Activated naive CD8-positive, alpha-beta T cell treated with anti-CD3 and anti-CD28 coated beads, Interleukin-2, amount 10 ng/mL, durations not matched to agents 7 days and 5 days (primary cell): ENCODE measurements at regions not wholly inside any gene's neighbourhood (a gene's known extent, or its start where the extent isn't known, plus 50 kb on each side); places are given as distances from the start of the nearest gene placed in this dataset.
"Not testable (repeated sequence)": the region's sequence is repeated elsewhere in the genome, so short reads cannot be mapped to it uniquely, and the experiment has no call there.

Experiments
- ATAC-seq: fragments of 150-1000 bp; cut with Tn5 transposase; one replicate; pipeline ENCODE4 v1.10.0; 2021; ENCODE audit warnings: low read depth, moderate library complexity
- POLR2A ChIA-PET: fragments of 350-600 bp; sonication (Branson Sonifier 250); formaldehyde crosslinking; loops from one replicate; lab custom pipeline; 2021; ENCODE audit warnings: antibody characterized with exemption; lab: Charles Lee
- DNase-seq: peaks from one replicate; pipeline ENCODE4 v3.0.0; 2021
- H3K27ac Mint-ChIP-seq: one replicate; pipeline ENCODE4 v1.8.0; 2022; ENCODE audit warnings: mild to moderate bottlenecking, mixed read lengths
- H3K27me3 Mint-ChIP-seq: one replicate; pipeline ENCODE4 v1.8.0; 2022; ENCODE audit warnings: mild to moderate bottlenecking, moderate library complexity, mixed read lengths
- H3K36me3 Mint-ChIP-seq: one replicate; pipeline ENCODE4 v1.8.0; 2021; ENCODE audit warnings: mild to moderate bottlenecking, mixed read lengths
- H3K4me1 Mint-ChIP-seq: one replicate; pipeline ENCODE4 v1.8.0; 2021; ENCODE audit warnings: mixed read lengths
- H3K4me3 Mint-ChIP-seq: one replicate; pipeline ENCODE4 v1.8.0; 2022; ENCODE audit warnings: mild to moderate bottlenecking, moderate library complexity, mixed read lengths
- H3K9me3 Mint-ChIP-seq: one replicate; pipeline ENCODE4 v1.8.0; 2021; ENCODE audit warnings: mixed read lengths

DNA sequence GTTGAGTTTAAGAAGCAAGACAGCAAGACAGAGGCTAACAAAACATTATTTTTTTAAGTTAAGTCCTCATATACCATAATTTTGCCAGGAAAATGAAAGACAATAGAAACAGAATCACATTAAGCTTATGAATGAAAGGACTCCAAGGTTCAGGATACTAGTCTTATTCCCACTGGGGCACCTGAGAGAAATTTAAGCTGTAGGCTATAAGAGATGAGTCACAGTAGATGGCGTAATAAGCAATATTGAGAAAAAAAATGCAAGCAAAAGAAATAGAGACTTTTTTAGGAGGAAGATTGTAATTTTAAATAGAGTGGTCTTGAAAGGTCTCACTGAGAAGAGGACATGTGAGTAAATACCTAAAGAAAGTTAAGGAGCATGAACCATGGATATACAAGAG is 57.1 kb upstream of the KIF2B start:
- Mint-ChIP-seq H3K27me3 (no peaks in the 10 kb centered on the region), H3K4me1 (no peaks in the 10 kb centered on the region), H3K27ac (no peak overlapping the region), H3K36me3 (no peaks in the 10 kb centered on the region), H3K9me3 (peaks cover 5% of the 10 kb centered on the region), H3K4me3 (no peak overlapping the region)
- ATAC-seq (no peak), DNase-seq (no peak)
- POLR2A ChIA-PET: no interaction called here

DNA sequence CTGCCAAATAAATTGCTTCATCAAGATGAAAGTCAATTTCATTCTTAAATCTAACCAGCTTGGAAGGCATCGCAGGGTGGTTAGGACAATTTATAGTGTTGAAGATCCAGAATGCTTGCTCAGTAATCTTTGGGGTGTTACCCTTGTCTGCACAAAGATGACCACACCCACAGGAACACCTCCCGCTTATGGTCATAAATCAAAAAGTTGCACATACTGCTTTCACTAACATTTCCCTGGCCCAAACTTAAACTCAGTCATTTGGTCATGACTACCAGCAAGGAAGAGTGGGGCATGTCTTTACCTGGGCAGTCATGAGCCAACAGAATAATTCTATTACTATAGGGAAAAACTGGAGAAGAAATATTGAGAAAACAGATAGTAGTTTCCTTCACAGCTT is 57.6 kb upstream of the KIF2B start:
- DNase-seq: no peak
- POLR2A ChIA-PET: no interaction called here
- Mint-ChIP-seq H3K4me3 (no peak overlapping the region), H3K27ac (no peak overlapping the region), H3K27me3 (no peaks in the 10 kb centered on the region), H3K4me1 (no peaks in the 10 kb centered on the region), H3K9me3 (peaks cover 5% of the 10 kb centered on the region), H3K36me3 (no peaks in the 10 kb centered on the region)
- ATAC-seq: no peak

- Mint-ChIP-seq H3K4me3 (no peak overlapping the region), H3K27ac (no peak overlapping the region), H3K27me3 (no peaks in the 10 kb centered on the region), H3K4me1 (no peaks in the 10 kb centered on the region), H3K9me3 (no peaks in the 10 kb centered on the region), H3K36me3 (no peaks in the 10 kb centered on the region)
- POLR2A ChIA-PET: no interaction called here
- ATAC-seq (no peak), DNase-seq (no peak)
Observed at GRCh38 chr17:53757559-53757958, 65.2 kb upstream of the KIF2B start.

DNA sequence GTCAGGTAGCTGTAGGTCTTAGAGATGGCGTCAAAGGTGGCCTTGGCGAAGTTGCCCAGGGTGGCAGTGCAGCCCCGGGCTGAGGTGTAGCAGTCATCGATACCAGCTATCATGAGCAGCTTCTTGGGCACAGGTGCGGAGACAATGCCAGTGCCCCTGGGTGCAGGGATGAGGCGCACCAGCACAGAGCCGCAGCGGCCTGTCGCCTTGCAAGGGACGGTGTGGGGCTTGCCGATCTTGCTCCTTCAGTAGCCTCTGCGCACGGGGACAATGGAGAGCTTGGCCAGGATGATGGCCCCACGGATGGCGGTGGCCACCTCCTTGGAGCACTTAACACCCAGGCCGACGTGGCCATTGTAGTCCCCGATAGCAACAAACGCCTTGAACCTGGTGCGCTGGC is 65.6 kb upstream of the KIF2B start:
- H3K9me3 Mint-ChIP-seq, H3K27ac Mint-ChIP-seq, H3K36me3 Mint-ChIP-seq, ATAC-seq, H3K4me1 Mint-ChIP-seq, POLR2A ChIA-PET, DNase-seq, H3K27me3 Mint-ChIP-seq, H3K4me3 Mint-ChIP-seq: not testable (repeated sequence)

DNA sequence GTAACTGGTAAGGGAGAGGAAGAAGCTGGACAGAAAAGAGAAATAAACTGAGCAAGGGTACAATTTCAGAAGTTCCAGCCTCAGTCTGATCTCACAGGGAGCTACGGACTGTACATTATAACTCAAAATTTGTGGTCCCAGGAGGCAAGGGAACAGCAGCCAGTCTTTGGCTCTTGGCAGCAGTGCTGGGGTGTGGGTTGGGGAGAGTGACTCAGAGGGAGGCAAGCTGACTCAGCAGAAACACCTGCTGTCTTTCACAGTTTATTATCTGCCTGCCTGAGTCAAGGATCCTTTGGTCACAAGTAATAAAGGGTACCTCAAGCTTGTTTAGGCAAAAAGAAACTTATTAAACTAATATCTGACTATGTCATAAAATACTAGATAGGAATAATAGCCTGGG is 73.5 kb upstream of the KIF2B start:
- Mint-ChIP-seq H3K4me3 (no peak overlapping the region), H3K27ac (no peak overlapping the region), H3K9me3 (no peaks in the 10 kb centered on the region), H3K36me3 (no peaks in the 10 kb centered on the region), H3K27me3 (no peaks in the 10 kb centered on the region), H3K4me1 (no peaks in the 10 kb centered on the region)
- POLR2A ChIA-PET: no interaction called here
- ATAC-seq (no peak), DNase-seq (no peak)

DNA sequence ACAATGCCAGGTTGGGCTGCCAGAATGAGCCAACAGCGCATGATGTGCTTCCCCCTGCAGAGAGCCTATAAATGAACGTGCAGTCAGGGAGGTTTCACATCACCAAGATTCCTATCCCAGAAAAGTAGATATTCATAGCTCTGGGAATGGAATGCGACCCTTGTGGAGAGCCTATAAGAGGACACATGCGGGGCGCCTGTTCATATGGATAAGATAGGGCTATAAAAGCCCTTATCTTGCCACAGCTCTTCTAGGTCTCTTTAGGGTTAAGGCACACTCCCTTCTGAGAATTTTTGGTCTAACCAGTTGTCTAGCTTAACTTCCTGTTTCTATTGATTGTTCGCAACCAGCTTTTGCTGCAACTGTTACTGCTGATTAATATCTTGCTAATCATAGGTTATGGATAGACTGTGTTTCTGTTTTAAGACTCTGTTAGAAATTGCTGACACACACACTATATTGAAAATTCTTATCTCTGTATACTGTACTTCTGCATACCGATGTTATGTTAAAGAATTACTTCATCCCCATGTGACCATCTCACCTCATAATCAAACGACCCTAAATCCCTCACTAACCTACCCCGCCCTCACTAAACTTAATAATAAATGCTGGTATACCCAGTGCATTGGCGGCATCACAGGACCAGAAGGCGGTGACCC is 74.4 kb upstream of the KIF2B start:
- ATAC-seq, H3K4me3 Mint-ChIP-seq, DNase-seq, H3K9me3 Mint-ChIP-seq, H3K4me1 Mint-ChIP-seq, H3K36me3 Mint-ChIP-seq, H3K27ac Mint-ChIP-seq, H3K27me3 Mint-ChIP-seq, POLR2A ChIA-PET: not testable (repeated sequence)

DNA sequence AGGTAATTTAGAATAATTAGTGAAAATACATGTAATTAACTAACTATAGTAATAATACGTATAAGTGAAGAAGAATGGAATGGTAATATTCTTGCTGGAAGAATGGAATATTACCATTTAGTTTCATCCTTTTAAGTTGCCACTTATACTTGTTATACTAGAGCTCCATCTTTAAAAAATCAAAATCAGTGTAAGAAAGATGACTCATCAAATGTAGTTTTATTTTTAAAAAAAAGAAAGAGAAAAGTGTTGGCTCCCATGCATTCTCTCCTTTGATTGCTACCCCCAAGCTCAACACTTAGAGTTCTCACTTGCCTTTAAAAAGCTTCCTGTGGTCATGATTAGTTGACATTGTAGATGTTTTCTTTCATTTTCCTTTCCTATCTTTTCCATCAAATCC is 82.4 kb upstream of the KIF2B start:
- POLR2A ChIA-PET: no interaction called here
- no peaks in the 10 kb centered on the region for H3K27me3 Mint-ChIP-seq
- no peak overlapping the region for H3K4me3 Mint-ChIP-seq

DNA sequence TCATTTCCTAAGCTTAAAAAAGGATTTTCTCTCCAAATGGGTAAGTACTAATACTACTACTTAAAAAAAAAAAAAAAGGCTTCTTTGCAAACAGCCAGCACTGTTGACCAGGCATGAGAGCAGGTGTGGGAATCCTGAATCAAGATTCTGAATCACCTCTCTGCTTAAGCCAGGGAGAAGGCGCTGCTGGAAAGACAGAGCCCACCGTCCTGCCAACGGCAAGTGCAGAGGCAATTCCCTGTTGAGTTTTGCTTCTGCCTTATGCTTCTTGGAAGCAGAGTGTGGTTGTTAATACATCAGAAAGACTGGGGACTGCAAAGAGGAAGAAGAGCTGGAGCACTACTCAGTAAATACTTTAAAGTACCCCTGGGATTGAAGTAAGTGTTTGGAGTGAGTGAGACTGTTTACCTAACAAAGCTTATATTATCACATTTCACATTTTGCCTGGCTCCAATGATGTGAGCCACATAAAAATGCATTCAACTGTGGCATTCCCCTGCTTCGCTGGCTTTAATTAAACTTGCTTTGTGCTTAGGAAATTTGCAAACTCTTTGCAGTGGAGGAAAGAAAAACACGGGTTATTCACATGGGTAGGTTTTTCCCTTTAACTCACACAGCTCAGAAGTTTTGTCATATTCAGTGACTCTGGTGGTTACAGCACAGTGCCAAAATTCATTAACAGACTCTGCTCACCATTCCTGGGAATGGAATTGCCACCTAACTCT is 86.0 kb upstream of the KIF2B start:
- POLR2A ChIA-PET: no interaction called here
- Mint-ChIP-seq H3K36me3 (no peaks in the 10 kb centered on the region), H3K27me3 (no peaks in the 10 kb centered on the region), H3K27ac (no peak overlapping the region), H3K9me3 (peaks cover 8% of the 10 kb centered on the region), H3K4me3 (no peak overlapping the region), H3K4me1 (no peaks in the 10 kb centered on the region)
- DNase-seq (no peak), ATAC-seq (no peak)

More for the DNA sequence above, 82.4 kb upstream of the KIF2B start:
- H3K4me1 Mint-ChIP-seq: no peaks in the 10 kb centered on the region
- no peaks in the 10 kb centered on the region for H3K36me3 Mint-ChIP-seq
- DNase-seq (no peak), ATAC-seq (no peak)
- H3K27ac Mint-ChIP-seq: no peak overlapping the region
- H3K9me3 Mint-ChIP-seq: peaks cover 3% of the 10 kb centered on the region

GRCh38 chr17:53724726-53725125 is 98.0 kb upstream of the KIF2B start:
- Mint-ChIP-seq H3K36me3 (no peaks in the 10 kb centered on the region), H3K27me3 (no peaks in the 10 kb centered on the region), H3K27ac (no peak overlapping the region), H3K4me1 (no peaks in the 10 kb centered on the region), H3K9me3 (peaks cover 4% of the 10 kb centered on the region), H3K4me3 (no peak overlapping the region)
- DNase-seq (no peak), ATAC-seq (no peak)
- POLR2A ChIA-PET: no interaction called here

DNA sequence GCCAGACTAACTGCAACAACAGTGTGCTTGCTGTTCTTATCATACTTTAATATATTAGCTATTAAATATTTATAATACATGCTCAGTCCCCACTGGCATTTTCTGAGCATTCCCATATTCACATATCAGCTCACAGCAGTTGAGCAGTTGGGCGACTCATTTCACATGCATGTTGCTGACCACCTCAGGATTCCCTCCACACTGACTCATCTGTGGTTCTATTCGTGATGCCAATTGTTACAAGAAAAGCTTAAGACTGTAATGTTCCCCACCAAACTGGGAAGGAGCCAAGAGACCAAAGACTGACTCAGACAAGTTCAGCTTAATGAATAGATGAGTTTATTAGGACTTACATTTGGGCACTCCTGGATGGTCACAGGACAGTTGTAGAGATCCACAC is 100.3 kb upstream of the KIF2B start:
- H3K4me1 Mint-ChIP-seq: no peaks in the 10 kb centered on the region
- ATAC-seq: no peak
- POLR2A ChIA-PET: no interaction called here
- H3K4me3 Mint-ChIP-seq: no peak overlapping the region
- H3K36me3 Mint-ChIP-seq: no peaks in the 10 kb centered on the region
- no peak overlapping the region for H3K27ac Mint-ChIP-seq
- DNase-seq: no peak
- no peaks in the 10 kb centered on the region for H3K27me3 Mint-ChIP-seq
- H3K9me3 Mint-ChIP-seq: peaks cover 1% of the 10 kb centered on the region

DNA sequence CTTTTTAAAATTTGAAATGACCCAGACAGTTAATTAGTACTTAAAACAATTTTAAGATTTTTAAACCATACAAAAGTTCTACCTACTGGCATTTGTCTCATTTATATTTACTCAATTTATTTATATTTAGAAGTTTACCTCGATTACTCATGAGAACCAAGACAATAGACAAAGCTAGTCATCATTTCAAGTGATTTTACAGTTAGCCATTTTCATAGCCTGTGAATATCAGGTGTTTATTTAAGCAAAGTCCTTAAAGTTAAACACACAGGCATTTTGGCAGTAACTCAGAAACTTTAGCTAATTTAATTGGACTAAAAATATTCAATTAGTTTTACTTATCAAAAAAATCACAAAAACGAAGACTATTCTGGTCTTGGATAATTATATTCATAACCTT is 101.6 kb upstream of the KIF2B start:
- Mint-ChIP-seq H3K4me3 (no peak overlapping the region), H3K27ac (no peak overlapping the region), H3K36me3 (no peaks in the 10 kb centered on the region), H3K9me3 (no peaks in the 10 kb centered on the region), H3K4me1 (no peaks in the 10 kb centered on the region), H3K27me3 (no peaks in the 10 kb centered on the region)
- ATAC-seq (no peak), DNase-seq (no peak)
- POLR2A ChIA-PET: no interaction called here

DNA sequence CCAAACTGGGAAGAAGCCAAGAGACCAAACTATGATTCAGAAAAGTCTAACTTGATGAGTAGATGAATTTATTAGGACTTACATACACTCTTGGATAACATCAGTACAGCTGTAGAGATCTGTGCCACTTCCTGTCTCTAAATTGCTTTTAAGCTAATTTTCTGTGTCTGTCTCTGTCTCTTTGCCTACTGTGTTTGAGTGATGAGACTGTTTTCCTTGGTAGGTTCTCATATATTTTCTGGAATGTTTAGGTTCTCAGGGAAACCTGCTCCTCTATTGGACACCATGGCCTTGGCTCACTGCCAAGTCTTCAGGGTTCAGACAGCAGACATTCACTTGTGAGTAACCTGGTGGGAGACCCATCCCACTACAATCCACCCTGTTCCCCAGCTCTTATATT is 103.5 kb upstream of the KIF2B start:
- Mint-ChIP-seq H3K36me3 (no peaks in the 10 kb centered on the region), H3K27ac (no peak overlapping the region), H3K4me1 (no peaks in the 10 kb centered on the region), H3K27me3 (no peaks in the 10 kb centered on the region), H3K4me3 (no peak overlapping the region), H3K9me3 (no peaks in the 10 kb centered on the region)
- DNase-seq (no peak), ATAC-seq (no peak)
- POLR2A ChIA-PET: no interaction called here

GRCh38 chr17:53707566-53707965 is 115.2 kb upstream of the KIF2B start:
- no peak for ATAC-seq
- peaks cover 10% of the 10 kb centered on the region for H3K9me3 Mint-ChIP-seq
- peaks cover 1% of the 10 kb centered on the region for H3K27me3 Mint-ChIP-seq
- H3K36me3 Mint-ChIP-seq: no peaks in the 10 kb centered on the region
- no peak overlapping the region for H3K27ac Mint-ChIP-seq
- no peaks in the 10 kb centered on the region for H3K4me1 Mint-ChIP-seq
- no peak for DNase-seq
- POLR2A ChIA-PET: no interaction called here
- H3K4me3 Mint-ChIP-seq: no peak overlapping the region

DNA sequence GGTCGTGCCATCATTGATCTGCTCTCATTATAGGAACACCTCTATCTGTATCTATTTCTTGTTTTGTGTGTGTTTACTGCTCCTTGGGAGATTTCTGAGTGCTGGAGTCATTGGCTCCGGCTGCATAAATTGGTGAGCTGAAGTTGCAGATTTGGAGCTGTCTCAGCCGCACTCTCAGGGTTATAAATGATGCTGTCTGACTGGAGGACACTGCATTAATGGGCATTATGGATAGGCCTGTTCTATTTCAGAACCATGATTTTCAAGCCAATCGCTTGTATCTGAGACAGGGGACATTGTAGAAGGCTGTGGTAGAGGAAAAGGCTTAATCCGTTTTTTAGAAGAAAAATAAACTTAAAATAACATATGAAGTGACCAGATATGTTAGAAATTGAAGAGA is 126.4 kb upstream of the KIF2B start:
- H3K27ac Mint-ChIP-seq: no peak overlapping the region
- no peaks in the 10 kb centered on the region for H3K9me3 Mint-ChIP-seq
- POLR2A ChIA-PET: no interaction called here
- ATAC-seq (no peak), DNase-seq (no peak)
- H3K4me3 Mint-ChIP-seq: no peak overlapping the region
- H3K36me3 Mint-ChIP-seq: no peaks in the 10 kb centered on the region
- no peaks in the 10 kb centered on the region for H3K27me3 Mint-ChIP-seq
- no peaks in the 10 kb centered on the region for H3K4me1 Mint-ChIP-seq
